HG03095 (cell line): ENCODE measurements at regions not wholly inside any gene's neighbourhood (a gene's known extent, or its start where the extent isn't known, plus 50 kb on each side); places are given as distances from the start of the nearest gene placed in this dataset.

Experiments
- ATAC-seq: cut with Tn5 transposase; IDR thresholded peaks from one replicate; pipeline ENCODE4 v1.9.1; 2021; ENCODE audit warnings: moderate library complexity; ENCODE audit not compliant: unreplicated experiment

GRCh38 chr4:108291137-108291536 is 122.4 kb upstream of the LEF1 start:
- no peak for ATAC-seq

DNA sequence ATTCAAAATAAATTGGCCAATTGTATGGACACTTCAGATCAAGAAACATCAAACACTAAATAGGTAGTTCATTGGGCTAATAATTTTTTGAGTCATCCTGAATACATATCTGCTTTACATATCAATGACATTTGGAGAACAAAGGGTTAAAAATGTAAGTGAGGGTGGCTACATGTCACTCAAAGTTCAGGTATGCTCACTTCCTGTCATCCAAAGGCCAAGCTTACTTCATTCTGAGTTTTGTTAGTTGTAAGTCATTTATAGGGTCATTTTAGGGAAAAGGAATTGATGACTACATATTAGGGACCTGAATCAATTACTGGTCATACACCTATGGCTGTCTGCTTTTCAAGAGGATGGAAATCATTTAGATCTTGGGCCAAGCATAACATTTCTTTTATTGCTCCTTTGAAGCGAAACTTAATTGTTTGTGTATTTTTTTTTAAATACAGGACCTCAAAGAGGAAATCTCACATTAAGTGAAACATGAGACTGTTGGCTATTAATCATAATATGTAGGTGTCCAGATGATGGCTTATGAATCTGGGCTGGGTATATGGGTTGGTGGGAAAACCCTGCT is 119.2 kb upstream of the LEF1 start:
- no peak for ATAC-seq

GRCh38 chr4:108280072-108280471 is 111.3 kb upstream of the LEF1 start:
- no peak for ATAC-seq

- no peak for ATAC-seq
Measured at GRCh38 chr4:108276690-108277089, 108.0 kb upstream of the LEF1 start.

DNA sequence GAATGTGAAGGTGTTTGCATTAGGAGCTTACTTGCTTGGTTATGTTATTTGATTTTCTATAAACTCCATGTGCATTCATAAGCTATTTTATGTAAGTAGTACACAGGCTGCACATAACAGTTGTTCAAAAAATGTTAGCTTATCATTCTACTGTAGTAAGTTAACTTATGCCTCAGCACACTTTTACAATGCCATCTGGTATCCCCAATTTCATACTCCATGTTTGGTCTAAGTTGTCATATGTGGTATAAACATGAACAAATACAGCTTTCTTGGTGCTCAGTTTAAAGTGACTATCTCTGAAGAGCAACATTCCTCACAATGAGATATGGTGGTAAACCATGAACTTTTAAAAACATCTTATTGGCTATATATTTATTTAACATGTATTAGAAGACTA is 104.3 kb upstream of the LEF1 start:
- ATAC-seq, result no peak

DNA sequence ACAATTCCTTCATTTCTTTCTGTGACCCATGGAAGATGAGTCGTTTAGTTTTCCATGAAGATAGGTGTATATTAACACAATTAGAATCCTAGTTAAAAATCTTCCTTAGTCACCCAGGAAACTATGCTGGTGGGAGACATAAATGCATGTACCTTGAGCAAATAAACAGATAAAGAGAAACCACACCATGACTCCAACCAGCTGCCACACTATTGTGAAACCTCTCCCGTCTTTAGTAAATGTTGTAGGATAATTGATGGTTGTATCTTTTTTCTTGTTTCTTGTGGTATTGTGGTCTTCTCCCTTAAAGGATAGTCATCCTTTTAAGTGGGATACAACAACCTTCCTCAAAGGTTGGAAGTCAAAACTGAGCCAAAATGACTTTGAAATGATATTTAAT is 103.8 kb upstream of the LEF1 start:
- no peak for ATAC-seq

DNA sequence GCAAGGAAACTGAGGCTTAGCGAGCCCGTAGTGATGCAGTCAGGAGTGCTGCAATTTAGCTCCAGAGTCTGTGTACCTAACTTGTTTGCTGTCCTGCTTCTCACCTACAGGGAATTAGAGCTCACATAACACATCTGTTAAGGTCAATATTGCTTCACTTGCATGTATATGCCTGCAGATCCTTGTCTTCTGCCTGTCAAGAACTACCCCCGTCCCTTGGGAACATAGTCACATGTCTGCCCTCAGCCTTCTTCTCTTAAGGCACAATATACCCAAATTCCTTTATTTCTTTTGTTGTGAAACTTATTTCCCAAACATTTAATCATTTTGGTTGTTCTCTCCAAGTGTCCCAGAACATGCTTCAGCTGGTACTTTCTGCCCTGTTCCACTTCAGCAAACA is 103.3 kb upstream of the LEF1 start:
- no peak for ATAC-seq

DNA sequence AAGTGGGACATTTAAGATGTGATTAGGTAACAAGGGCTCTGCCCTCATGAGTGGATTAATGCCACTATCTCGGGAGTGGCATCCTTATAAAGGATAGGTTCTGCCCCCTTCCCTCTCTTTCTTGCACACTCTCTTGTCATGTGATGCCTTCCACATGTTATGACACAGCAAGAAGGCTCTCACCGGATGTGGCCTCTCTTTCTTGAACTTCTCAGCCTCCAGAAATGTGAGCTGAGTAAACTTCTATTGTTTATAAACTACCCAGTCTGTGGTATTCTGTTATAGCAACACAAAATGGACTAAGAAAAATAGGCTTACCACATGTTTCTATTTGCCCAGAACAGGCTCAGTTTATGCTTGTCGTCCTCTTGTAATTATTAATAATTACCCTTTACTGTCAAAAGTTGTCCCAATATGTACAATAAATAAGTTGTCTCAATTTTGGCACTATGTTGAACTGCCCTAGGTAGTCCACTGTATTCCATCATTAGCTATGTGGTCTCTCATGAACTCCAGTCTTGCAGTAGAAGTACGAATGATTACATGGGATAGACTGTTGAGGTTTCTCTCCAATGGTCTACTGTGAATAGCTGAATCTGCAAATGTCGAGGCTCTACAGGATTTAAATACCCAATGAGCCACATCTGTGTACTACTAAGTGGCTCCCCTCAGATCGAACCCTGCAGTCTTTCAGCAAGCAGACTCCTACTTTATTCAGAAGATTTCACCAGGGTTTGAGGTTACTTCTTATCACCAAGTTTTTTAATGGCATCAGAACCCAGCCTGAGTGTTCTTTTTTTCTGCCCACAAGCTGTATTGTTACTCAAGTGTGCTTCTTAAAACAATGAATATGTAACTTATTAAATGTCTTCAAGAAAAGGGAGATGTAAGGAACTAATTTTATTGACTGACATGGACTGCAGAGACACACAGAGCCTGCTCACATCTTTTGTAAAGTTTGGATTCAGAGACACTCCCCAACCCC is 102.0 kb upstream of the LEF1 start:
- ATAC-seq, result no peak

DNA sequence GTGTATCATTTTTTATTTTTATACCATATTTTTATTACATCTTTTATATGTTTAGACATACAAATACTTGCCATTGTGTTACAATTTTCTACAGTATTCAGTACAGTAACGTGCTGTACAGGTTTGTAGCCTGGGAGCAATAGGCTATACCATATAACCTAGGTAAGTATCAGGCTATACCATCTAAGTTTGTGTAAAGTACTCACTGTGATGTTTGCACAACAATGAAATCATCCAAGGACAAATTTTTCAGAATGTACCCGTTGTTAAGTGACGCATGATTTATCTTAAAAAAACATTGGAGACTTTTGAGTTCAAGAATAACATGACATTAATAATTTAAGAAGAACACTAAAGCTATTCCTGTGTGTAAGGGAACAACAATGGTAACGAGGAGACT is 96.0 kb upstream of the LEF1 start:
- ATAC-seq, result no peak

- no peak for ATAC-seq
Measured at GRCh38 chr4:108263057-108263456, 94.3 kb upstream of the LEF1 start.

DNA sequence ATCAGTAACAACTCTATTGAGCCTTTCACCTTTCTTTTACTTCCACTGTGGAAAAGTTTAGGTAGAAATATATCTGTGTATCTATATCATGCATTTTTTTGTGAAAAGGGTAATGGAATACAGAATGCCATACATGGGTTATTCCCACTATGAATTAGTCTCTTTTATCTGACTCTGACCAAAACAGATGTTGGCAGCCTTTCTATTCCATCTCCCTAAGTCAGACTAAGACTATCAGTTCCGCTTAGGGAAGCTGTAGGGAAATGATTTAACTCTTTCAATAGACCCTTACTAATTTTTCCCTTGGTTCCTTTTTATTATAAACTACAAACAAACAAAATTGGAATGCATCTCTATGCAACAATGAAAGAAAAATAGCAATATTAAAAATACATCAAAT is 92.3 kb upstream of the LEF1 start:
- ATAC-seq, result no peak

DNA sequence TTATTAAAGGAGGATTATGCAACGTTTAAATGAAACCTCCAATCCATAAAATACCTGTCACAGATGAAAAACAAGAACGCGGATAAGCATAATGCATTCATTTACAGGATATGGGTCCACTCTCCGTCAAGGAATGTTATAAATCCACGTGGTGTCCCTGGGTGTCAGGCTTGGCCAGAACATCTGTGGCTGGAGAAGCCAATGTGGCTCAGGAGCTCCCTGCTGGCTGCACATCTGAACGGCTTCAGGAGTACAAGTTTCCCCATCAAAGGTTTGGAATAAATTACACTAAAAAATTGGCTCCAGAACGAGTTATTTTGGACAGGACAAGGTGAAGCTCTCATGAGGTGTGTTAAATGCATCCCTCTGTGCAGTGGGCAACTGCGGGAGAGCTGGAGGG is 87.8 kb upstream of the LEF1 start:
- ATAC-seq, result no peak

DNA sequence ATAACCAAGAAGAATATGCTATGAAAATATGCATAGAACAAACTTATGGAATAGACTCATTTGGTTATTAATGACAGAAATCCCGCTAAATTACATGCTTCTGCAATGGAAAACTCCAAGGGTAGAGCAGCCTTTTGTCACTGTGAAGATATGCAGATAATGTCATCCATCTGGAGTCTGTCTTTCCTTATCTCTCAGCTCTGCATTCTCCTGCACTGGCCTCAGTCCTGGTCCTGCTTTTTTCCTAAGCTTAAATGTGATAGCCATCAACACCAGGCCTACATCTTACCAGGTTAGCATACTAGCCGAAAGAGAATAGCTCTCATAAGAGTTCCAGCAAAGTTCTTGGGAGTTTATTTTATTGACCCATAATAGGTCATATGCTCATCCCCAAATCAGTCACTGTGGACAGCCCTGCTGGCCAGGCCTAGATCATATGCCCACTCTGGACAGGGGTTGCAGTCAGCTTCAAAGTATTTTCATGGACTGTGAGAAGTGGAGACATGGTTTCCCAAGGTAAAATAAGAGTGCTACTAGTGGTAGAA is 86.5 kb upstream of the LEF1 start:
- no peak for ATAC-seq

DNA sequence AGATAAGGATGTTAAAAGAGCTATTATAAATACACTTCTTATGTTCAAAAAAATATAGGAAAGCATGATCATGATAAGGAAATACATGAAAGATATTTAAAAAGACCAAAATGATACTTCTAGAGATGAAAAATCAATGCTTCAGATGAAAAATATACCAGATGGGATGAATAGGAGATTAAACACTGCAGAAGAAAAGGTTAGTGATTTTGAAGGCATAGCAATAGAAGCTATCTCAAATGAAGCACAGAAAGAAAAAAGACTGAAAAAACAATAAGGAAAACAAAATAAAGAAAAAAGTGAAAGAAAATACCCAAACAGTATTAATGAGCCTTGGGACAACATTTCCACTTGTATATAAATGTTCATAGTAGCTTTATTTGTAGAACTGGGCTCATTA is 80.7 kb upstream of the LEF1 start:
- no peak for ATAC-seq

- no peak for ATAC-seq
Measured at GRCh38 chr4:108247387-108248049, 78.8 kb upstream of the LEF1 start.

DNA sequence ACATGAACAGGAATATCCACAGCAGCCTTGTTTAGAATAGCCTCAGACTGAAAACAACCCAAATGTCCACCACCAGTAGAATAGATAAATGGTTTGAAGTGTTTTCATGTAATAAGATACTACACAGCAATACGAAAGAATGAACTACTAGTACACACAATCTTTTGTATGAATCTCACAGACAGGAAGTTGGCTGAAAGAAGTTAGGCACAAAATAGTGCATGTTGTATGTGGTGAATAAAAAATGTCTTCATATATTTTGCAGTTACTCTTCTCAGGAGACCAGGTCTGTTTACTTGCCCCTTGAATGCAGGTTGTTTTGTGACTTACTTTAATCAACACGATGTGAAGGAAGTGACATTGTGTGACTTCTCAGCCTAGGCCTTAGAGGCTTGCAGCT is 75.9 kb upstream of the LEF1 start:
- no peak for ATAC-seq

GRCh38 chr4:108240366-108240765 is 71.6 kb upstream of the LEF1 start:
- ATAC-seq, result no peak

GRCh38 chr4:108237693-108238092 is 69.0 kb upstream of the LEF1 start:
- no peak for ATAC-seq

- no peak for ATAC-seq
Measured at GRCh38 chr4:108236264-108236663, 67.5 kb upstream of the LEF1 start.

- no peak for ATAC-seq
Measured at GRCh38 chr4:108227923-108228322, 59.2 kb upstream of the LEF1 start.

- no peak for ATAC-seq
Measured at GRCh38 chr4:108224611-108225053, 55.9 kb upstream of the LEF1 start.

GRCh38 chr4:108223313-108223712 is 54.6 kb upstream of the LEF1 start:
- no peak for ATAC-seq
